ENCODE measurements at regions not wholly inside any gene's neighbourhood (a gene's known extent, or its start where the extent isn't known, plus 50 kb on each side); places are given as distances from the start of the nearest gene placed in this dataset.
A peak's percentile ranks its signal among the peaks of the same experiment; 100 is the strongest.

GRCh38 chr3:72632129-72632528, 216.1 kb downstream of the SHQ1 start:
- ChIA-PET POLR2A (no interaction called here), CTCF (no interaction called here)
- Histone ChIP-seq H3K36me3 (ENCODE audit: insufficient read depth, low read length) (no peaks in the 10 kb centered on the region), H3K4me1 (ENCODE audit: insufficient read depth, low read length) (peaks cover 7% of the 10 kb centered on the region), H3K27ac (ENCODE audit: low read depth, low read length) (no peak overlapping the region), H3K27me3 (ENCODE audit: insufficient read depth, low read length, poor library complexity, severe bottlenecking) (no peaks in the 10 kb centered on the region), H3K4me3 (ENCODE audit: low read length) (no peak overlapping the region), H3K9me3 (ENCODE audit: low read length) (no peaks in the 10 kb centered on the region)
- no peak for DNase-seq
- Mint-ChIP-seq H3K4me1 (peaks cover 5 to 16% (median 10%) of the 10 kb centered on the region in 3 donors), H3K36me3 (no peaks in the 10 kb centered on the region), H3K4me3 (no peak overlapping the region), H3K27me3 (peaks cover 0 to 5% of the 10 kb centered on the region in 2 donors), H3K9me3 (peaks cover 0 to under 1% (median 0%) of the 10 kb centered on the region in 5 donors), H3K27ac (no peak overlapping the region)

DNA sequence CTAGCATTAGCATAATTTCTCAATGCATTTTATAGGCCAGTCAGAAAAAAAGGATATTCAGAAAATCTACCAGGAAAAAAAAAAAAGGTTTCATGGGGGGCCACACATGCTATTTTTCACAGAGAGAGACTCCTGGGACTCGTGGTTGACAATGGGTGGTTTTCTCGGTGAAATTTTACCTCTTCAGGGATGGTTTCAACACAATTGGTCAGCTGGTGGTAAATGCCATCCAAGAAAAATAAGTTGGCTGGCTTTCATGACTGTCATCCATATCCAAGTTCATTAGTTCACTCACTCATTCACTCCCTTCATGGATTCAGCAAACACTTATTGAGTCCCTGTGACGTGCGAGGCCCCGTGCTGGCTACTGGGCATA, 217.3 kb downstream of the SHQ1 start:
- Mint-ChIP-seq H3K4me3 (no peak overlapping the region), H3K4me1 (peaks cover 5 to 16% (median 10%) of the 10 kb centered on the region in 3 donors), H3K27ac (no peak overlapping the region), H3K27me3 (peaks cover 0 to 5% of the 10 kb centered on the region in 2 donors), H3K36me3 (no peaks in the 10 kb centered on the region), H3K9me3 (no peaks in the 10 kb centered on the region)
- H3K4me1 ChIP-seq (ENCODE audit: insufficient read depth, low read length), result peaks cover 7% of the 10 kb centered on the region
- DNase-seq, result no peak
- no peak overlapping the region for H3K27ac ChIP-seq (ENCODE audit: low read depth, low read length)
- ChIA-PET POLR2A (no interaction called here), CTCF (no interaction called here)
- H3K4me3 ChIP-seq (ENCODE audit: low read length), result no peak overlapping the region
- no peaks in the 10 kb centered on the region for H3K27me3 ChIP-seq (ENCODE audit: insufficient read depth, low read length, poor library complexity, severe bottlenecking)
- H3K36me3 ChIP-seq (ENCODE audit: insufficient read depth, low read length), result no peaks in the 10 kb centered on the region
- H3K9me3 ChIP-seq (ENCODE audit: low read length), result no peaks in the 10 kb centered on the region

DNA sequence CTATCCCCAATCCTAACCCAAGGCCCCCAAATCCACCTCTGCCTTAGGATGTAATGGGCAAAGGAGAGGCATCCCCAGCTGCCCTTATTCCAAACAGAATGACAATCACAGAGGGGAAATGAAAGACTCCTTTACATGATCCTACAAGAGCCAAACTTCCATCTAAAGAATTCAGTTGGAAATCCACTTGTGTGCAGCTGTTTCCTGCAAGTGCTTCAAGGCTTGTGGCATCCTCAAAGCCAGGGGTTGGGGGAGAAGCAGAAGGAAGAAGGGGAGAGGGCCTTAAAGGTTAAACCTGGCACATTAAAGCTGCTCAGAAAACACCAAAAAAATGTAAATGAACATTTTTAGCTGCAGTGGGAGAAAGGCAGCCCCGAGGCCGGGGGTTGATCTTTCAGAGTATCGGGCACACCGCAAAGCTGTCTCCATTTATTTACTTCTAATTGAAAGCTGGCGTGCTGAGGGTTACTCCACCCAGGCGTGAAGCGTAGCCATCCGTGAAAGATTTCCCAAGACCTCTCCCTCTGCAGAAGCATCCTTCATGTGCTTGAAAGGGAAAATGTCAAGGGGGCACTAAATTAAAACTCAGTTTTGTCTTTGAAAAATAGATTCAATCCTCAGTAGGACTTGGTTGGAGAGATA, 217.8 kb downstream of the SHQ1 start:
- H3K4me1 Mint-ChIP-seq, result peaks cover 5 to 16% (median 10%) of the 10 kb centered on the region in 3 donors
- H3K27me3 ChIP-seq (ENCODE audit: insufficient read depth, low read length, poor library complexity, severe bottlenecking), result no peaks in the 10 kb centered on the region
- H3K4me1 ChIP-seq (ENCODE audit: insufficient read depth, low read length), result peaks cover 7% of the 10 kb centered on the region
- H3K36me3 Mint-ChIP-seq, result no peaks in the 10 kb centered on the region
- ChIA-PET CTCF (interaction anchor here (1.2 kb wide), 1 partner anchor 190 kb away, joined by 4 read pairs; no protein-coding TSS in a partner anchor), POLR2A (no interaction called here)
- no peak overlapping the region for H3K4me3 ChIP-seq (ENCODE audit: low read length)
- H3K9me3 Mint-ChIP-seq, result no peaks in the 10 kb centered on the region
- no peak overlapping the region for H3K4me3 Mint-ChIP-seq
- H3K27ac Mint-ChIP-seq, result no peak overlapping the region
- H3K36me3 ChIP-seq (ENCODE audit: insufficient read depth, low read length), result no peaks in the 10 kb centered on the region
- no peak for DNase-seq
- H3K27me3 Mint-ChIP-seq, result peaks cover 0 to 4% of the 10 kb centered on the region in 2 donors
- H3K27ac ChIP-seq (ENCODE audit: low read depth, low read length), result no peak overlapping the region
- H3K9me3 ChIP-seq (ENCODE audit: low read length), result no peaks in the 10 kb centered on the region

DNA sequence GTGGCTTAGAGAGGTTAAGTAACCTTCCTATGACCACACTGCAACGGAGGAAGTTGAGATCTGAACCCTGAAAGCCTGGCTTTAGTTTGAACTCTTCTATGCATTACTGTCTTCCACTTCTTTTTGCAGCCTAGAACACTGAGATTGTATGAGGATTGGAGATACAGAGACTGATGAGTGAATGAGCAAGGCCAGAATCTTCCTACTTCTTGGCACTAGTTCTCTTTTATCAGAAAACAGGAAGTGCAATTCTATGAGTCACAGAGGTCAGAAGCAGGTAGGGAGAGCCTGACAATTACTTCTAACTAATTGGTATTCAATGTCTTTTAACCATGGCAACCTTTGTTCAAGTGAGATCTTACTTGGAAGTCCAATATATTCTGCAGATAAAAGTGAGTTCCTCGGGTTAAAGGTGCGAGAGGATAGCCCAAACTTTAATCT, 219.0 kb downstream of the SHQ1 start:
- ChIA-PET CTCF (no interaction called here), POLR2A (no interaction called here)
- Histone ChIP-seq H3K27ac (ENCODE audit: low read depth, low read length) (no peak overlapping the region), H3K9me3 (ENCODE audit: low read length) (no peaks in the 10 kb centered on the region), H3K4me1 (ENCODE audit: insufficient read depth, low read length) (peaks cover 7% of the 10 kb centered on the region), H3K27me3 (ENCODE audit: insufficient read depth, low read length, poor library complexity, severe bottlenecking) (no peaks in the 10 kb centered on the region), H3K4me3 (ENCODE audit: low read length) (no peak overlapping the region), H3K36me3 (ENCODE audit: insufficient read depth, low read length) (no peaks in the 10 kb centered on the region)
- H3K9me3 Mint-ChIP-seq, result no peaks in the 10 kb centered on the region
- H3K36me3 Mint-ChIP-seq, result no peaks in the 10 kb centered on the region
- peaks cover 5 to 16% (median 10%) of the 10 kb centered on the region in 3 donors for H3K4me1 Mint-ChIP-seq
- DNase-seq, result no peak
- no peaks in the 10 kb centered on the region for H3K27me3 Mint-ChIP-seq
- peak overlapping the region in 6 of 8 donors; percentile 63 to 83 (median 71) for H3K27ac Mint-ChIP-seq
- H3K4me3 Mint-ChIP-seq, result no peak overlapping the region

GRCh38 chr3:72628065-72628464, 220.2 kb downstream of the SHQ1 start:
- peaks cover 0 to 2% of the 10 kb centered on the region in 2 donors for H3K27me3 Mint-ChIP-seq
- no peak overlapping the region for H3K27ac ChIP-seq (ENCODE audit: low read depth, low read length)
- POLR2A ChIA-PET, result no interaction called here
- no peaks in the 10 kb centered on the region for H3K36me3 ChIP-seq (ENCODE audit: insufficient read depth, low read length)
- peak overlapping the region in 1 of 8 donors; percentile 8 for H3K27ac Mint-ChIP-seq
- DNase-seq, result no peak
- H3K36me3 Mint-ChIP-seq, result no peaks in the 10 kb centered on the region
- no peaks in the 10 kb centered on the region for H3K9me3 ChIP-seq (ENCODE audit: low read length)
- H3K4me1 Mint-ChIP-seq, result peaks cover 5 to 16% (median 10%) of the 10 kb centered on the region in 3 donors
- H3K4me3 Mint-ChIP-seq, result no peak overlapping the region
- no peaks in the 10 kb centered on the region for H3K27me3 ChIP-seq (ENCODE audit: insufficient read depth, low read length, poor library complexity, severe bottlenecking)
- peaks cover 7% of the 10 kb centered on the region for H3K4me1 ChIP-seq (ENCODE audit: insufficient read depth, low read length)
- H3K9me3 Mint-ChIP-seq, result no peaks in the 10 kb centered on the region
- H3K4me3 ChIP-seq (ENCODE audit: low read length), result no peak overlapping the region
- CTCF ChIA-PET, result no interaction called here

DNA sequence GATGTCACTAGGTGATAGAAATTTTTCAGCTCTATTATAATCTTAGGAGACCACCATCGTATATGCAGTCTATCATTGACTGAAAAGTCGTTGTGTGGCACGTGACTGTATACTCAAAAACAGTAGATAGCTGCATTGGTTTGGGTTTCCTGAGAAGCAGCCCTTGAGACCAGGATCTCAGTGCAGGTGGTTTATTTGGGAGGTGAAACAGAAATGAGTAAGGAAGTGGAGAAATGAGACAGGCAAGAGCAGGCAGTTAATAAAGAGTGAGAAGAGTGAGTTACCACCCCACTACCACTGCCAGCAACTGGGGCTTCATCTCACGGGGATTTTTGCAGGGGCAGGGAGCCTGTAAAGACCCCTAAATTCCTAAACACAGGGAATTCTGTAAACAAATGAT, 221.0 kb downstream of the SHQ1 start:
- no peak overlapping the region for H3K27ac ChIP-seq (ENCODE audit: low read depth, low read length)
- no peaks in the 10 kb centered on the region for H3K27me3 ChIP-seq (ENCODE audit: insufficient read depth, low read length, poor library complexity, severe bottlenecking)
- no peaks in the 10 kb centered on the region for H3K36me3 ChIP-seq (ENCODE audit: insufficient read depth, low read length)
- Mint-ChIP-seq H3K36me3 (no peaks in the 10 kb centered on the region), H3K27ac (no peak overlapping the region), H3K9me3 (no peaks in the 10 kb centered on the region), H3K4me1 (peaks cover 5 to 16% (median 10%) of the 10 kb centered on the region in 3 donors), H3K4me3 (no peak overlapping the region), H3K27me3 (peaks cover 2 to 6% of the 10 kb centered on the region in 2 donors)
- CTCF ChIA-PET, result no interaction called here
- POLR2A ChIA-PET, result no interaction called here
- no peak overlapping the region for H3K4me3 ChIP-seq (ENCODE audit: low read length)
- peaks cover 7% of the 10 kb centered on the region for H3K4me1 ChIP-seq (ENCODE audit: insufficient read depth, low read length)
- no peaks in the 10 kb centered on the region for H3K9me3 ChIP-seq (ENCODE audit: low read length)
- no peak for DNase-seq

DNA sequence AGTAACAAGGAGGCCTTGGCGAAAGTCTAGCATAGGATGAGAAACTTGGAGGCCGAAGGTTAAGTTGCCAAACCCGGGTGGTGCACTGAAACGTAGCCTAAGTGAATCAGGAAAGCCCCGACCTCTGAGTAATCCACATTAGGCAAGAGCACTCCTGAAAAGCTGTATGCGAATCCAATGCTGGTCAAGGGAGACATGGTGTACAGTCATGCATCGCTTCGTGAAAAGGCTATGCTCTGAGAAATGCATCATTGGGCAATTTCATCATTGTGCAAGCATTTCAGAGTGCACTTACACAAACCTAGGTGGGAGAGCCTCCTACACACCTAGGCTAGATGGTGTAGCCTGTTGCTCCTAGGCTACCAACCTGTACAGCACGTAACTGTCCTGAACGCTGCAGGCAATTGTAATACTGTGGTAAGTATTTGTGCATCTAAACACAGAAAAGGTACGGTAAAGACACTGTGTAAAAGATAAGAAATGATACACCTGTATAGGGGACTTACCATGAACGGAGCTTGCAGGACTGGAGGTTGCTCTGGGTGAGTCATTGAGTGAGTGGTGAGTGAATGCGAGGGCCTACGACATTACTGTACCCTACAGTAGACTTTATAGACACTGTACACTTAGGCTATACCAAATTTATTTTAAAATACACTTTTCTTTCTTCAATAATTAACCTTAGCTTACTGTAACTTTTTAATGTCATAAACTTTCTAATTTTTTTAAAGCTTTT, 222.5 kb downstream of the SHQ1 start:
- Mint-ChIP-seq H3K9me3 (no peaks in the 10 kb centered on the region), H3K36me3 (no peaks in the 10 kb centered on the region), H3K4me3 (no peak overlapping the region), H3K27ac (no peak overlapping the region), H3K27me3 (peaks cover 2 to 7% of the 10 kb centered on the region in 2 donors), H3K4me1 (peaks cover 5 to 16% (median 10%) of the 10 kb centered on the region in 3 donors)
- DNase-seq, result no peak
- ChIA-PET POLR2A (no interaction called here), CTCF (no interaction called here)
- H3K9me3 ChIP-seq (ENCODE audit: low read length), result no peaks in the 10 kb centered on the region
- peaks cover 7% of the 10 kb centered on the region for H3K4me1 ChIP-seq (ENCODE audit: insufficient read depth, low read length)
- H3K27me3 ChIP-seq (ENCODE audit: insufficient read depth, low read length, poor library complexity, severe bottlenecking), result no peaks in the 10 kb centered on the region
- no peak overlapping the region for H3K4me3 ChIP-seq (ENCODE audit: low read length)
- H3K36me3 ChIP-seq (ENCODE audit: insufficient read depth, low read length), result no peaks in the 10 kb centered on the region
- H3K27ac ChIP-seq (ENCODE audit: low read depth, low read length), result no peak overlapping the region

DNA sequence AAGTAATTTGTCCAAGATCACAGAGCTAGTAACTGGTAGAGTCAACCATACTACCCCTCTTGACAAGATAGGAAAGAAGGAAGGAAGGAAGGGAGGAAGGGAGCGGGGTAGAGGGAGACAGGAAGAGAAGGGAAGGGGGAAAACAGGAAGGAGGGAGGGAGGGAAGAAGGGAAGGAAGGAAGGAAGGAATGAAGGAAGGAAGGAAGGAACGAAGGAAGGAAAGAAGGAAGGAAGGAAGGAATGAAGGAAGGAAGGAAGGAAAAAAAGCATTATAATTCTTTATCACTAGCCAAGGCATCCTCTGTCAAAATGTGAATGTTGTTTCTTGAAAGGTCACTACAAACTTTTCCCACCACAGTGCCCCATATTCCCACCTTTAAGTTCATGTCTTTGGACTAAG, 223.6 kb downstream of the SHQ1 start:
- Histone ChIP-seq H3K9me3 (ENCODE audit: low read length) (no peaks in the 10 kb centered on the region), H3K27me3 (ENCODE audit: insufficient read depth, low read length, poor library complexity, severe bottlenecking) (no peaks in the 10 kb centered on the region), H3K27ac (ENCODE audit: low read depth, low read length) (no peak overlapping the region), H3K36me3 (ENCODE audit: insufficient read depth, low read length) (no peaks in the 10 kb centered on the region), H3K4me3 (ENCODE audit: low read length) (no peak overlapping the region), H3K4me1 (ENCODE audit: insufficient read depth, low read length) (peaks cover 7% of the 10 kb centered on the region)
- Mint-ChIP-seq H3K4me1 (peaks cover 5 to 16% (median 10%) of the 10 kb centered on the region in 3 donors), H3K4me3 (no peak overlapping the region), H3K27ac (no peak overlapping the region), H3K36me3 (no peaks in the 10 kb centered on the region), H3K27me3 (peaks cover 2 to 7% of the 10 kb centered on the region in 2 donors), H3K9me3 (no peaks in the 10 kb centered on the region)
- CTCF ChIA-PET, result no interaction called here
- POLR2A ChIA-PET, result no interaction called here
- no peak for DNase-seq
